Endothelial cell of umbilical vein (primary cell): ENCODE measurements at regions not wholly inside any gene's neighbourhood (a gene's known extent, or its start where the extent isn't known, plus 50 kb on each side); places are given as distances from the start of the nearest gene placed in this dataset.

Source experiments
- BruUV-seq: library from RNA; stranded (reverse); fragments of 400-500 nt; replicated peaks from 2 replicates; lab custom pipeline; 2021; lab: Mats Ljungman, UMichigan
- CTCF ChIA-PET: fragments of 300-600, 350-600 bp; sonication (Branson Sonifier 250); formaldehyde crosslinking; loops from one replicate; lab custom pipeline; 2021; ENCODE audit warnings: antibody characterized with exemption, inconsistent platforms; lab: Charles Lee
- POLR2A ChIA-PET: fragments of 300-600, 350-600 bp; sonication (Branson Sonifier 250); formaldehyde crosslinking; loops from one replicate; lab custom pipeline; 2021; ENCODE audit warnings: antibody characterized with exemption, inconsistent platforms; lab: Charles Lee
- DNase-seq: peaks from one replicate; pipeline ENCODE4 v3.0.0-alpha.2; 2011; ENCODE audit warnings: low read depth, low spot score
- FAIRE-seq: peaks from 2 replicates; lab custom pipeline; 2011; peaks lifted over from hg19 to GRCh38; lab: Jason Lieb, UNC
- H2AFZ ChIP-seq: 2 replicates; pipeline ENCODE4 v1.6.0; 2012; ENCODE audit warnings: low read depth, low read length, control low read depth, inconsistent platforms
- H3K27ac ChIP-seq: 2 replicates; pipeline ENCODE4 v1.5.1; 2011; ENCODE audit warnings: low read depth, mild to moderate bottlenecking, control low read depth, low read length, moderate library complexity; ENCODE audit not compliant: insufficient read depth
- H3K27me3 ChIP-seq, 2 experiments: 2 replicates each; pipeline versions ENCODE4 v1.6.0 to v1.6.1; 2011; ENCODE audit warnings: low read length in 2 of 2, mixed read lengths in 1 of 2; ENCODE audit not compliant: control insufficient read depth in 2 of 2, insufficient read depth in 2 of 2
- H3K36me3 ChIP-seq, 2 experiments: 2 replicates in 1 of 2; 3 replicates in 1 of 2; pipeline ENCODE4 v1.5.1; 2011; ENCODE audit warnings: low read length in 2 of 2, mild to moderate bottlenecking in 1 of 2, moderate library complexity in 1 of 2; ENCODE audit not compliant: control insufficient read depth in 2 of 2, insufficient read depth in 2 of 2; ENCODE audit errors: extremely low read depth in 1 of 2
- H3K4me1 ChIP-seq: 3 replicates; pipeline ENCODE4 v1.5.1; 2011; ENCODE audit warnings: mild to moderate bottlenecking, low read length; ENCODE audit not compliant: control insufficient read depth, insufficient read depth; ENCODE audit errors: extremely low read depth
- H3K4me2 ChIP-seq: 2 replicates; pipeline ENCODE4 v1.6.1; 2011; ENCODE audit warnings: low read length, control low read depth, mixed read lengths; ENCODE audit not compliant: insufficient read depth
- H3K4me3 ChIP-seq, 3 experiments: fragments of 200-600 bp in 1 of 3; sonication (generic), shearing (Covaris generic) in 1 of 3; replicated peaks in 1 of 3; 2 replicates each; pipeline ENCODE4 v1.5.1; 2011 to 2016; ENCODE audit warnings: control low read depth in 3 of 3, low read length in 3 of 3, mild to moderate bottlenecking in 2 of 3, inconsistent platforms in 1 of 3, low read depth in 1 of 3, moderate library complexity in 1 of 3; ENCODE audit not compliant: insufficient read depth in 1 of 3
- H3K79me2 ChIP-seq: 2 replicates; pipeline ENCODE4 v1.6.0; 2012; ENCODE audit warnings: low read length, inconsistent platforms; ENCODE audit not compliant: control insufficient read depth, insufficient read depth
- H3K9ac ChIP-seq: replicated peaks from 2 replicates; pipeline ENCODE3; 2011; ENCODE audit warnings: low read length, control low read depth; ENCODE audit not compliant: insufficient read depth; ENCODE audit errors: extremely low read depth
- H3K9me1 ChIP-seq: replicated peaks from 3 replicates; pipeline ENCODE4 v1.6.0; 2011; ENCODE audit warnings: mild to moderate bottlenecking, low read length; ENCODE audit not compliant: control insufficient read depth, insufficient read depth; ENCODE audit errors: extremely low read depth
- H3K9me3 ChIP-seq: replicated peaks from 2 replicates; pipeline ENCODE4 v1.5.1; 2012; ENCODE audit warnings: low read length, inconsistent platforms; ENCODE audit not compliant: control insufficient read depth, insufficient read depth
- H4K20me1 ChIP-seq: replicated peaks from 2 replicates; pipeline ENCODE3; 2011; ENCODE audit warnings: mild to moderate bottlenecking, low read length; ENCODE audit not compliant: control insufficient read depth, insufficient read depth; ENCODE audit errors: extremely low read depth
- EZH2 ChIP-seq: IDR thresholded peaks from 2 replicates; pipeline ENCODE4 v1.6.1; 2012; ENCODE audit warnings: borderline replicate concordance, low read depth, mild to moderate bottlenecking, moderate library complexity, low read length, inconsistent platforms; ENCODE audit not compliant: severe bottlenecking
- FOS ChIP-seq: IDR thresholded peaks from 2 replicates; pipeline ENCODE4 v1.6.1; 2011; ENCODE audit warnings: mild to moderate bottlenecking, low read length, moderate library complexity, borderline replicate concordance; ENCODE audit not compliant: insufficient read depth
- GATA2 ChIP-seq: IDR thresholded peaks from 2 replicates; pipeline ENCODE4 v1.7.0; 2011; ENCODE audit warnings: low read depth, mild to moderate bottlenecking, moderate library complexity, mixed read lengths, low read length; ENCODE audit not compliant: insufficient read length, insufficient read depth
- JUN ChIP-seq: IDR thresholded peaks from 2 replicates; pipeline ENCODE4 v1.6.1; 2011; ENCODE audit warnings: borderline replicate concordance, low read depth; ENCODE audit not compliant: insufficient read length, insufficient read depth
- MYC ChIP-seq: IDR thresholded peaks from one replicate; pipeline ENCODE4 v1.6.1; 2011; ENCODE audit warnings: mild to moderate bottlenecking, low read depth, low read length
- POLR2A ChIP-seq: IDR thresholded peaks from 2 replicates; pipeline ENCODE4 v1.6.1; 2012; ENCODE audit warnings: low read depth, mild to moderate bottlenecking, control low read depth, low read length
- POLR2AphosphoS5 ChIP-seq: IDR thresholded peaks from 2 replicates; pipeline ENCODE4 v1.6.1; 2012; ENCODE audit warnings: low read depth, mild to moderate bottlenecking, control low read depth, low read length, moderate library complexity; ENCODE audit not compliant: insufficient read depth
- dilution Hi-C: fragments of 300-500 bp; cut with MboI; formaldehyde crosslinking; loops from one replicate; pipeline ENCODE4 v1.15.0; 2019; ENCODE audit warnings: low sequenced_read_pairs; ENCODE audit not compliant: extremely low pct_ligation_motif_present
- intact Hi-C: fragments of 100-400 bp; cut with micrococcal nuclease; formaldehyde crosslinking; loops from one replicate; pipeline ENCODE4 v1.10.0; 2022
- TF ChIP-seq, protein P1 (sequence below), 2 donors: IDR thresholded peaks; 1 replicate in 1 of 2; 2 replicates in 1 of 2; pipeline ENCODE4 v1.5.1; 2011; ENCODE audit warnings: low read length in 2 of 2, mild to moderate bottlenecking in 2 of 2, moderate library complexity in 2 of 2, control low read depth in 1 of 2, inconsistent platforms in 1 of 2, low read depth in 1 of 2; ENCODE audit not compliant: insufficient read depth in 1 of 2; ENCODE audit errors: extremely low read depth in 1 of 2
- TF ChIP-seq, protein P2 (sequence below): IDR thresholded peaks from 2 replicates; pipeline ENCODE4 v1.6.1; 2011; ENCODE audit not compliant: insufficient read depth, insufficient read length

DNA sequence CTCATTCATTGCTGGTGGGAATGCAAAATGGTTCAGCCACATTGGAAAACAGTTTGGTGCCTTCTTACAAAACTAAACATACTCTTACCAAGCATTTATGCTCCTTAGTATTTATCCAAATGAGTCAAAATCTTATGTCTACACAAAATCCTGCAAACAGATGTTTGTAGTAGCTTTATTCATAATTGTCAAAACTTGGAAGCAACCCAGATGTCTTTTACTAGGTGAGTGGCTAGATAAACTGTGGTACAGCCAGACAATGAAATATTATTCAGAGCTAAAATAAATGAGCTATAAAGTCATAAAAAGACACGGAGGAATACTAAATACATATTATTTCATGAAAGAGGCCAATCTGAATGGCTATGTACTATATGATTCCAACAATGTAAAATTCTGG lies 709.5 kb downstream of the NSUN3 start:
- POLR2A ChIA-PET, result no interaction called here
- CTCF ChIA-PET, result no interaction called here
- no peaks in the 10 kb centered on the region for H3K9me3 ChIP-seq

More for the DNA sequence above, 709.5 kb downstream of the NSUN3 start:
- intact Hi-C loops (no loop called here), dilution Hi-C loops (no loop called here)
- Histone ChIP-seq H2AFZ (no peak overlapping the region), H3K9ac (no peak overlapping the region), H3K27ac (no peak overlapping the region), H3K79me2 (no peaks in the 10 kb centered on the region), H4K20me1 (no peaks in the 10 kb centered on the region), H3K4me1 (no peaks in the 10 kb centered on the region), H3K36me3 (no peaks in the 10 kb centered on the region), H3K9me1 (no peaks in the 10 kb centered on the region), H3K4me3 (no peak overlapping the region), H3K27me3 (no peaks in the 10 kb centered on the region), H3K4me2 (no peak overlapping the region)
- BruUV-seq, result no TSS peak
- FAIRE-seq (no peak), DNase-seq (no peak)
- TF ChIP-seq GATA2 (no peak), JUN (no peak), FOS (no peak), MYC (no peak), POLR2AphosphoS5 (no peak), EZH2 (no peak), POLR2A (no peak)
- TF ChIP-seq, protein P1, sequence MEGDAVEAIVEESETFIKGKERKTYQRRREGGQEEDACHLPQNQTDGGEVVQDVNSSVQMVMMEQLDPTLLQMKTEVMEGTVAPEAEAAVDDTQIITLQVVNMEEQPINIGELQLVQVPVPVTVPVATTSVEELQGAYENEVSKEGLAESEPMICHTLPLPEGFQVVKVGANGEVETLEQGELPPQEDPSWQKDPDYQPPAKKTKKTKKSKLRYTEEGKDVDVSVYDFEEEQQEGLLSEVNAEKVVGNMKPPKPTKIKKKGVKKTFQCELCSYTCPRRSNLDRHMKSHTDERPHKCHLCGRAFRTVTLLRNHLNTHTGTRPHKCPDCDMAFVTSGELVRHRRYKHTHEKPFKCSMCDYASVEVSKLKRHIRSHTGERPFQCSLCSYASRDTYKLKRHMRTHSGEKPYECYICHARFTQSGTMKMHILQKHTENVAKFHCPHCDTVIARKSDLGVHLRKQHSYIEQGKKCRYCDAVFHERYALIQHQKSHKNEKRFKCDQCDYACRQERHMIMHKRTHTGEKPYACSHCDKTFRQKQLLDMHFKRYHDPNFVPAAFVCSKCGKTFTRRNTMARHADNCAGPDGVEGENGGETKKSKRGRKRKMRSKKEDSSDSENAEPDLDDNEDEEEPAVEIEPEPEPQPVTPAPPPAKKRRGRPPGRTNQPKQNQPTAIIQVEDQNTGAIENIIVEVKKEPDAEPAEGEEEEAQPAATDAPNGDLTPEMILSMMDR (IDR thresholded peaks at IDR 0.05; ENCODE audit: extremely low read depth in 1 of 2, insufficient read depth in 1 of 2, low read depth in 1 of 2, low read length in 2 of 2), result no peak
- TF ChIP-seq, protein P2, sequence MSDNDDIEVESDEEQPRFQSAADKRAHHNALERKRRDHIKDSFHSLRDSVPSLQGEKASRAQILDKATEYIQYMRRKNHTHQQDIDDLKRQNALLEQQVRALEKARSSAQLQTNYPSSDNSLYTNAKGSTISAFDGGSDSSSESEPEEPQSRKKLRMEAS, result no peak
